NOMO-1 (cell line): ENCODE measurements at regions not wholly inside any gene's neighbourhood (a gene's known extent, or its start where the extent isn't known, plus 50 kb on each side); places are given as distances from the start of the nearest gene placed in this dataset.

Experiments used
- DNase-seq, 2 experiments: peaks; one replicate each; lab custom pipeline; 2025; ENCODE audit not compliant: unreplicated experiment in 2 of 2; lab: John Stamatoyannopoulos, UW

DNA sequence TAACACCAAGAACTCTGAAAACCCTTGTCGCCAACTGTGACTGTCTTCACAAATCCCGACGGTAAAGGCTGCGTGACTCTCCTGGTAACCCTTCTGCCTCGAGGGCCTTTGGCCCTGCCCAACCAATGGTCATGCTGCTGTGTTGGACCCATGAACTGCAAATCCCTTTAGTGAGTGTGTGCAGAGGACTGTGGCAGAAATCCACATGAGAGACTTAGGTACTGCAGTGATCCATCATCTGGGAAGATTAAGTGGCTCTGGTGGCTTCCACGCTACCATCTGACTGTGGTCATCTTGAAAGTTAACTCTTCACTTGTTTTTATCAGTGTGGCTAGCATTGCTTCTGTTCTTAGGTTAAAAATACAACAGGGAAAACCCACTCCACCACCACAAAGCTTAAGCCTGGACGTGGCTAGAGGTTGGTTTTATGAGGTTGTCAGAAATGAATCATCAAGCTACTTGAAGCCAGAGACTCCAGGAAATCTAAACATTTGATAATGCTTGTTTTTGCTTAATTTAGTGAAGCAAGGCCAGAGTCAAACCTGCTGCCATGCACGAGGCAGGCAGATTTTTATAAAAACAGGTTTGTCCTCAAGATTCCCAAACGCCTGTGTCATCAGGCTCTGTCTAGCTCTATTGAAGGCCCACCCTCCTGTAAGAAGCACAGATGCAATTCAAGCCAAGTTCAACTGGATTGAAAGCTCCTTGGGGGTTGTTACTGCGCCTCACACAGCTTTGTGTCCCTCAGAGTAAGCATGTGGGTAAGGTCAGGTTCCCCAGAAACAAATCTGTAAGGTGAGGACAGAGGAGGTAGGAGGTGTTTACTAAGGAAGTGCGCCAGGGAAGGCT, 52.7 kb upstream of the ERCC6L2 start:
- no peak for DNase-seq

- DNase-seq: no peak
These were observed 53.5 kb upstream of the ERCC6L2 start for GRCh38 chr9:95822015-95822414.

- DNase-seq: no peak
These were observed 55.4 kb upstream of the ERCC6L2 start for GRCh38 chr9:95820074-95820473.

GRCh38 chr9:95819636-95820035, 55.9 kb upstream of the ERCC6L2 start:
- DNase-seq: no peak

DNA sequence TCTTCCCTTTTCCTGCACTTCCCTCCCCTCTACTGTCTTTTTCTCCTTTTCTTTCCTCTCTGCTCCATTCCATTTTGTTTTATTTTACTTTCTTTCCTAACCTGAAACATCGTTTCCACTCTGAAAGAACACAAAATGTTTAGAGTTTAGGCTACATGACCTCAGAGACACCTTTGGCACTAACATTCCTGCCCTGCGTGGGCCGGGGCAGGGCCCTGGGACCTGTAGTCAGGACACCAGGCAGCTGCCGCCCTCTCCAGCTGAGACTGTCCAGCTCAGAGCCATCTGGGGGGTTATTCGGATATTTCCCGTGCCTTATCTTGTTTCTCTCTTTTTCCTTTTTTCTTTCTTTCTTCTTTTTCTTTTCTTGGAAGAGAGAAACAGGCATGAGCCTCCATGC, 58.3 kb upstream of the ERCC6L2 start:
- no peak for DNase-seq

GRCh38 chr9:95816716-95817115, 58.8 kb upstream of the ERCC6L2 start:
- DNase-seq: no peak

DNA sequence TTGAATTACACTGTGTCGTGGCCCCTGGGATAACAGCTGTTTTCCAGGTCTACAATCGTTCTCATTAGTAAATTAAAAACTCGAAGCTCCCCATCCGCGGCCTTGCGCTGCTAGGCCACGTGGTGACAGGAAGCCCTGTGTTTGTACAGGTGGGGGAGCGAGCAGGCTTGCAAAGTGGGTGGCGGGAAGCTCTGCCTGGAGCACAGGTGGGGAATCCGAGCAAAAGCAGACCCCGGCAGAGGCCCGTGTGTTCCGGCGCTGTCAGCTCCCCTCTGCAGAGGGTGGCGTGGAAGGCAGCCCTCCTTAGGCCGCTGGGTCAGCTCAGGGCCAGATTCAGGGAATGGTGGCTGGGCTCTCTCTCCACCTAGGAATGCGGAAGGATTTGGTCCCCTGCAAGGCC, 59.5 kb upstream of the ERCC6L2 start:
- DNase-seq: no peak

DNA sequence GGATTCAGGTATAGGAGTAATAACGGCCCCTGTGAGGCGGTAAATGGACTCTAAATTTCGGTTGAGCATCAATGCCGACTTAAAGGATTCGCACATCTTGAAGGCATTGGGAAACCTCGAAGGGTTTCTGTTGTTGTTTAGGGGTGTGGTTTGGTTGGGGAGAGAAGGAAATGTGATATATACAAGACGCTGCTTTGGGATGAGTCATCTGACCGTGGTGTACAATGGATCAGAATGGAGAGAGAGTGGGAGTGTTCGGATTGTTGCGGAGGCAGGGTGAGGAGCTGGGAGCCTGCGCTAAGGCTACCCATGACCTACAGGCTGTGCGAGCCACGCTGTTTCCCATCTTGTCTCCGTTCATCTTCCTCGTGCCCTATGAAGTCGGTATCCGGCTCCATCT, 60.4 kb upstream of the ERCC6L2 start:
- DNase-seq: no peak

DNA sequence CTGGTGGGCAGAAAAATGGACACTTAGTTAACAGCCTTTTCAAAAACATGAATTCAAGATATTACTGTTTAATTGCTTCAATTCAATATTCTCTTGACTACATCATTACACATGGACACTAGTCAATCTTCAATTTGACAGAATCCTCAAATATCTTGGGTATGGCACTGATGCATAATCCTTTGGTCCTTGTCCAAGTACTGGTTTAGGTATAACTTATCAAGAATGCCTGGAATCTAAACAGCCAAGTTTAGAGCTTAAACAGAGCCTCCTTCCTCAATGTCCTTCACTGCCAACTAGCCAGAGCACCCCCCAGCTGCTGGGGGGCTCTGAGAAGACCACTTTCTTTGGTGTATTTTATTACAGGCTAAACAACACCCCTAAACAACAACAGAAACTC, 61.6 kb upstream of the ERCC6L2 start:
- DNase-seq: no peak

GRCh38 chr9:95810814-95811213, 64.7 kb upstream of the ERCC6L2 start:
- DNase-seq: no peak

DNA sequence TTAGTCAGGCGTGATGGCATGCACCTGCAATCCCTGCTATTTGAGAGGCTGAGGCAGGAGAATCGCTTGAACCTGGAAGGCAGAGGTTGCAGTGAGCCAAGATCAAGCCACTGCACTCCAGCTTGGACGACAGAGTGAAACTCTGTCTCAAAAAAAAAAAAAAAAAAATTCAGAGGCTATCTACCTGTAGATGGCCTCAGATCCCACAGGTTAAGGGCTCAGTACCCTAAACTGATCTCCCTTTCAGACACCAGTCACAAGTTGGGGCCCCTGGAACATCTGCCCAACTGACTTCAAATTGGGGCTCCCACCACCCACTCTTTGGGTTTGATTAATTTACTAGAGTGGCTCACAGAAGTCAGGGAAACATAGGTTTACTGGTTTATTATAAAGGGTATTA, 65.4 kb upstream of the ERCC6L2 start:
- no peak for DNase-seq

GRCh38 chr9:95809686-95810085, 65.8 kb upstream of the ERCC6L2 start:
- DNase-seq: no peak

DNA sequence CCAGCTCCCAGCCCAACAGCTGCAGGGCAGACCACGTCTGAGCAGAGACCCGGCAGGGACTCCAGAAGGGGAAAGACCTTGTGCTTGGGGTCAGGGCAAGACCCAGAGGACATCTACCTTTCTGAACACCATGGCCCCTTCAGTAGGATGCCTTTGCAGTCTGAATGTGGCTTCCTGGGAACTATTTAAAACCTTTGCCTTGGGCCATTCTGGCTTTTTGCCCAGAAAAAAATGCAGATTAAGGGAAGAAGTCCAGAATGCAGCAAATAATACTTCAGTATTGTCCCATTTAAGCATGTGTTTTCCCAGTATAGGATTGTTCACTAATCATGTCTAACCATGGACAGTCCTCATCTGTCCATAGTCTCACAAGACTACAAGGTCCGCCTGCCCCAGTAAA, 67.5 kb upstream of the ERCC6L2 start:
- no peak for DNase-seq

DNA sequence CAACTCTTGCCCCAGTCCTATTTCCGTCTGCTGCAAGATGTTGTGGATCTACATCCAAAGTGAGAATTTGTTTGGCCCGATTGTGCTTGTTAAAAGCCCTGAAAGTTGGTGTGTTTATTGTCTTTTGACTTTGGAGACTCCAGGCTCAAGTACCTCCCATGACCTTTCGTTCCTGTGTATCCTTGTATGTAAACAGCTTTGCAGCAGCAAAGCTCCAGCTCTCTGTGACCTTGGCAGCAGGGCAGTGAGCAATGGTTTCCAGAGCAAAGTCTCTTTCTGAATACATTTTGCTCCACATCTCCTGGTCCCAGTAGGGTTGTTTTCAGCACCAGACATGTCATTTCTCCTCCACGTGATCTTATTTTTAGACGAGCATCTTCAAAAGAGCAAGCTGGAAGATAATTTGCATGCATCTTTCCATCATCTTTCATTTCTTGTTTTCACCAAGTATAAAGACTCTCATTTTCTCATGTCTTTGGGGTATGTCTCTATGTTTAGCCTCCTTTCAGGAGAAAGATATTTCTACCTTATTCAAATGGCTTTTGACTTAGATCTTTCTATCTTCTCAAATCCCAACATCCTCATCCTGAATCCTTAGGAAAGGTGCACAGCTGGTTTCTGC, 68.1 kb upstream of the ERCC6L2 start:
- DNase-seq: no peak

GRCh38 chr9:95803197-95803596, 72.3 kb upstream of the ERCC6L2 start:
- no peak for DNase-seq

- no peak for DNase-seq
These were observed 73.7 kb upstream of the ERCC6L2 start for GRCh38 chr9:95801797-95802196.

DNA sequence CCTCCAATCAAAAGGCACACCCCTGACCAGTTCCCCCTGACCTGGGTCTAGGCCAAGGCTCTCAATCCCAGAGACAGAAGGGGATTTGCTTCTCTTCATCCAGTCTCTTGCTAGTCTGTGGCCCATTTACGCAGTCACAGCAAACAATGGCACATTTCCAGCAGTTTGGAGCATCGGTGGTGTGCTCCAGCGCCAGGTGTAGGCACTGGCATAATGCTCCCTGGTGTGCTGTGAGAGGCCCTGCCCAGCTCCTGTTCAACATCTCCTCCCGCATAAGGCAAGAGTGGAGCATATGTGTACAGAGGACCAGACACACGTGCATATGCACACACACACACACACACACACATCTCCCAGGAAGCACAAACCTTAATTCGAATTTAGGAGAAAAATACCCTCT, 79.5 kb upstream of the ERCC6L2 start:
- DNase-seq: no peak

- no peak for DNase-seq
These were observed 81.3 kb upstream of the ERCC6L2 start for GRCh38 chr9:95793924-95794828.

GRCh38 chr9:95791695-95792094, 83.8 kb upstream of the ERCC6L2 start:
- DNase-seq: no peak

- no peak for DNase-seq
These were observed 84.2 kb upstream of the ERCC6L2 start for GRCh38 chr9:95791286-95791685.

DNA sequence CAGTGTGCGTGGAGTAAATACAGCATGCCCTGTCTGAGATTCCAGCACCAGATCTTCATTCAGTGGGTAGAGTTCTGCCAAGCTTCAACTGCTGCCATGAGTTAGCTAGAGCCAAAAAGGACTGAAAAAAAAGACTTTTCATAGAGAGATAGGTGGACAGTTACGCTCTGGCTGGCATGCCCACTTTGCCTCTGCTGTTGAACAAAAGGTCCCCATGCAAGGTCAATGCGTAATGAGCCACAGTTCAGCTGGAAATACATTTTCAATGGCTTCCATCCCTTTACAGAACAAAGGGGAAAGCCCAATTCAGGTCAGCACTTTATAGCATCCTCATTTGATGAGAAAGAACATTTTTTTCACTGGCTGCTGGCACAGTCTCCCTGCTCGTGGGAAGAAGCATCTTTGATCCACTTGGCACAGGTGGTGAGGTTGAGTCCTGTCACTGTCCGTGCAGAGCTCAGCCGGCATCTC, 86.9 kb upstream of the ERCC6L2 start:
- DNase-seq: no peak
